ENCODE measurements at regions not wholly inside any gene's neighbourhood (a gene's known extent, or its start where the extent isn't known, plus 50 kb on each side); places are given as distances from the start of the nearest gene placed in this dataset.
A peak's percentile ranks its signal among the peaks of the same experiment; 100 is the strongest.

- TF ChIP-seq USF1 (IDR thresholded peaks at IDR 0.05; ENCODE audit: borderline replicate concordance, low read depth) (0 out of 2 replicates have a peak, but pooled peaks have one; percentile 32), ELF1 (IDR thresholded peaks at IDR 0.05) (no peak), PBX3 (IDR thresholded peaks at IDR 0.05) (peak; percentile 93), FOXM1 (IDR thresholded peaks at IDR 0.05; ENCODE audit: low read depth) (peak; percentile 94), EZH2phosphoT487 (IDR thresholded peaks at IDR 0.05; ENCODE audit: borderline replicate concordance, low read depth) (no peak; the same call in 1 of the 2 replicates), SIN3A (IDR thresholded peaks at IDR 0.05; ENCODE audit: borderline replicate concordance, low read depth, low read length) (no peak), GABPA (IDR thresholded peaks at IDR 0.05; ENCODE audit: low read depth) (peak; percentile 36; the same call in 1 of the 2 replicates), JUND (IDR thresholded peaks at IDR 0.05) (peak; percentile 92), RAD21 (IDR thresholded peaks at IDR 0.05; ENCODE audit: low read length) (peak; percentile 26; the same call in 1 of the 2 replicates), RCOR1 (IDR thresholded peaks at IDR 0.05; ENCODE audit: low read length) (peak; percentile 92), GATA2 (CRISPR knock-in tag; IDR thresholded peaks at IDR 0.05) (peak; percentile 90), FOXJ3 (CRISPR knock-in tag; IDR thresholded peaks at IDR 0.05) (peak; percentile 85), TAF1 (IDR thresholded peaks at IDR 0.05; ENCODE audit: borderline replicate concordance, low read depth, low read length) (no peak), YY1 (IDR thresholded peaks at IDR 0.05; ENCODE audit: low read depth) (peak; percentile 53; the same call in 1 of the 2 replicates), RXRA (IDR thresholded peaks at IDR 0.05; ENCODE audit: borderline replicate concordance, low read depth) (peak; percentile 87; the same call in 1 of the 2 replicates), CHD2 (IDR thresholded peaks at IDR 0.05; ENCODE audit: low read length, partially characterized antibody) (peak; percentile 76), FOSL2 (IDR thresholded peaks at IDR 0.05; ENCODE audit: borderline replicate concordance, low read depth) (peak; percentile 87), NFIC (IDR thresholded peaks at IDR 0.05; ENCODE audit: borderline replicate concordance) (peak; percentile 91), MEF2A (IDR thresholded peaks at IDR 0.05; ENCODE audit: borderline replicate concordance, low read depth) (peak; percentile 72), EP300 (IDR thresholded peaks at IDR 0.05; ENCODE audit: borderline replicate concordance in 1 of 2, low read depth in 1 of 2, low read length in 1 of 2) (peak; percentile 95), IRF3 (IDR thresholded peaks at IDR 0.05; ENCODE audit: low read depth, low read length) (no peak), SMC3 (IDR thresholded peaks at IDR 0.05; ENCODE audit: low read depth, low read length) (no peak), TCF12 (IDR thresholded peaks at IDR 0.05) (peak; percentile 99), MXI1 (IDR thresholded peaks at IDR 0.05; ENCODE audit: low read depth, low read length) (peak; percentile 80), RFX5 (IDR thresholded peaks at IDR 0.05; ENCODE audit: low read length) (no peak), NRF1 (IDR thresholded peaks at IDR 0.05; ENCODE audit: low read depth, low read length) (no peak)
- TF ChIP-seq, protein P1, sequence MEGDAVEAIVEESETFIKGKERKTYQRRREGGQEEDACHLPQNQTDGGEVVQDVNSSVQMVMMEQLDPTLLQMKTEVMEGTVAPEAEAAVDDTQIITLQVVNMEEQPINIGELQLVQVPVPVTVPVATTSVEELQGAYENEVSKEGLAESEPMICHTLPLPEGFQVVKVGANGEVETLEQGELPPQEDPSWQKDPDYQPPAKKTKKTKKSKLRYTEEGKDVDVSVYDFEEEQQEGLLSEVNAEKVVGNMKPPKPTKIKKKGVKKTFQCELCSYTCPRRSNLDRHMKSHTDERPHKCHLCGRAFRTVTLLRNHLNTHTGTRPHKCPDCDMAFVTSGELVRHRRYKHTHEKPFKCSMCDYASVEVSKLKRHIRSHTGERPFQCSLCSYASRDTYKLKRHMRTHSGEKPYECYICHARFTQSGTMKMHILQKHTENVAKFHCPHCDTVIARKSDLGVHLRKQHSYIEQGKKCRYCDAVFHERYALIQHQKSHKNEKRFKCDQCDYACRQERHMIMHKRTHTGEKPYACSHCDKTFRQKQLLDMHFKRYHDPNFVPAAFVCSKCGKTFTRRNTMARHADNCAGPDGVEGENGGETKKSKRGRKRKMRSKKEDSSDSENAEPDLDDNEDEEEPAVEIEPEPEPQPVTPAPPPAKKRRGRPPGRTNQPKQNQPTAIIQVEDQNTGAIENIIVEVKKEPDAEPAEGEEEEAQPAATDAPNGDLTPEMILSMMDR (IDR thresholded peaks at IDR 0.05): no peak
- TF ChIP-seq, protein P2, sequence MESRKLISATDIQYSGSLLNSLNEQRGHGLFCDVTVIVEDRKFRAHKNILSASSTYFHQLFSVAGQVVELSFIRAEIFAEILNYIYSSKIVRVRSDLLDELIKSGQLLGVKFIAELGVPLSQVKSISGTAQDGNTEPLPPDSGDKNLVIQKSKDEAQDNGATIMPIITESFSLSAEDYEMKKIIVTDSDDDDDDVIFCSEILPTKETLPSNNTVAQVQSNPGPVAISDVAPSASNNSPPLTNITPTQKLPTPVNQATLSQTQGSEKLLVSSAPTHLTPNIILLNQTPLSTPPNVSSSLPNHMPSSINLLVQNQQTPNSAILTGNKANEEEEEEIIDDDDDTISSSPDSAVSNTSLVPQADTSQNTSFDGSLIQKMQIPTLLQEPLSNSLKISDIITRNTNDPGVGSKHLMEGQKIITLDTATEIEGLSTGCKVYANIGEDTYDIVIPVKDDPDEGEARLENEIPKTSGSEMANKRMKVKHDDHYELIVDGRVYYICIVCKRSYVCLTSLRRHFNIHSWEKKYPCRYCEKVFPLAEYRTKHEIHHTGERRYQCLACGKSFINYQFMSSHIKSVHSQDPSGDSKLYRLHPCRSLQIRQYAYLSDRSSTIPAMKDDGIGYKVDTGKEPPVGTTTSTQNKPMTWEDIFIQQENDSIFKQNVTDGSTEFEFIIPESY (IDR thresholded peaks at IDR 0.05; ENCODE audit: borderline replicate concordance, low read depth): peak; percentile 84
Observed at GRCh38 chr1:219792337-219793021, 135.9 kb downstream of the SLC30A10 start (continued).

Measured in SK-N-SH (cell line).